ENCODE measurements at regions not wholly inside any gene's neighbourhood (a gene's known extent, or its start where the extent isn't known, plus 50 kb on each side); places are given as distances from the start of the nearest gene placed in this dataset.

DNA sequence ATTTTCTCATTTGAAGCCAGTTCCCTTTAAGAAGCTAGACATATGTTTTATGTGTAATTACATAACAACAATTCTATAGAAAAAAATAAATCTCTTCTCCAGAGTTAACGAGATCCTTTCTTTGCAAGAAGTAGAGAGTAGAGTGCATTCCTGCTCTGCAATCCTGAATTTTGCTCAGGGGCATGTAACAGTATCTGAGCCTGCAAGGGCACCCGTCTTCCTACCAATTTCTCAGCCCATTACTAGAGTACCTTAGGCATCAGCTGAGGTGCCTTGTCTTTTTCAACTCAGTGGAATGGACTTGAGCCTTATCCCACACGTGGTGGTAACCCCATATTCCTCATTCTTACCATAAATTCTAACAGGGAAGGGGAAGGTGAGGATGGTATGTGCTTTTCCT lies 205.9 kb downstream of the IKZF2 start:
- Mint-ChIP-seq H3K9me3 (ENCODE audit: low read depth, unreplicated experiment) (peaks cover 2% of the 10 kb centered on the region), H3K4me3 (ENCODE audit: low read depth, unreplicated experiment) (no peak overlapping the region), H3K36me3 (ENCODE audit: insufficient read depth, unreplicated experiment) (no peaks in the 10 kb centered on the region), H3K4me1 (ENCODE audit: low read depth, unreplicated experiment) (peaks cover 9% of the 10 kb centered on the region), H3K27ac (ENCODE audit: unreplicated experiment) (no peak overlapping the region), H3K27me3 (ENCODE audit: unreplicated experiment) (no peaks in the 10 kb centered on the region)
- BruUV-seq (replicated peaks): no TSS peak
- DNase-seq: no peak
- intact Hi-C loops (cut with micrococcal nuclease; ENCODE audit: unreplicated experiment): no loop called here
- CTCF ChIA-PET: interaction anchor here (0.6 kb wide), 1 partner anchor 11 kb away, joined by 5 read pairs; no protein-coding TSS in a partner anchor
- TF ChIP-seq, protein P1, sequence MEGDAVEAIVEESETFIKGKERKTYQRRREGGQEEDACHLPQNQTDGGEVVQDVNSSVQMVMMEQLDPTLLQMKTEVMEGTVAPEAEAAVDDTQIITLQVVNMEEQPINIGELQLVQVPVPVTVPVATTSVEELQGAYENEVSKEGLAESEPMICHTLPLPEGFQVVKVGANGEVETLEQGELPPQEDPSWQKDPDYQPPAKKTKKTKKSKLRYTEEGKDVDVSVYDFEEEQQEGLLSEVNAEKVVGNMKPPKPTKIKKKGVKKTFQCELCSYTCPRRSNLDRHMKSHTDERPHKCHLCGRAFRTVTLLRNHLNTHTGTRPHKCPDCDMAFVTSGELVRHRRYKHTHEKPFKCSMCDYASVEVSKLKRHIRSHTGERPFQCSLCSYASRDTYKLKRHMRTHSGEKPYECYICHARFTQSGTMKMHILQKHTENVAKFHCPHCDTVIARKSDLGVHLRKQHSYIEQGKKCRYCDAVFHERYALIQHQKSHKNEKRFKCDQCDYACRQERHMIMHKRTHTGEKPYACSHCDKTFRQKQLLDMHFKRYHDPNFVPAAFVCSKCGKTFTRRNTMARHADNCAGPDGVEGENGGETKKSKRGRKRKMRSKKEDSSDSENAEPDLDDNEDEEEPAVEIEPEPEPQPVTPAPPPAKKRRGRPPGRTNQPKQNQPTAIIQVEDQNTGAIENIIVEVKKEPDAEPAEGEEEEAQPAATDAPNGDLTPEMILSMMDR (IDR thresholded peaks at IDR 0.05; ENCODE audit: unreplicated experiment): no peak

DNA sequence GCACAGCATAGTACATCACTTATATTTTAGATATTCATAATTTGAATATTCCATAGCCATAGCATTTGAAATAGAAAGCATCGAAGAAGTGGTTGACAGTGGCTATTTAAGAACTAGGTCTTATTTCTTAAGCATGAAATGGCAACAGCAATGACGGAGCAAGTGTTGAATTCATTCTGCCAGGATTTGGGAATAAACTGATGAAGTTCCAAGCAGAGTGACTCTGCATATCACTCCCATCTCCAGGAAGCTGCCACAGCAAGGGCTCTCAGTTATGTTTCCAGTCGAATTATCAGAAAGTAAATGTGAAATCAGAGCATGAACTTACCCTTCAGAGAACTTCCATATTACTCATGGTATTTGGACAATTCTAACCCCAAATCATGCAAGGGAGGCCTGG lies 208.1 kb downstream of the IKZF2 start:
- Mint-ChIP-seq H3K9me3 (ENCODE audit: low read depth, unreplicated experiment) (no peaks in the 10 kb centered on the region), H3K4me3 (ENCODE audit: low read depth, unreplicated experiment) (no peak overlapping the region), H3K36me3 (ENCODE audit: insufficient read depth, unreplicated experiment) (no peaks in the 10 kb centered on the region), H3K27me3 (ENCODE audit: unreplicated experiment) (no peaks in the 10 kb centered on the region), H3K27ac (ENCODE audit: unreplicated experiment) (no peak overlapping the region), H3K4me1 (ENCODE audit: low read depth, unreplicated experiment) (peaks cover 17% of the 10 kb centered on the region)
- TF ChIP-seq, protein P1 (IDR thresholded peaks at IDR 0.05; ENCODE audit: unreplicated experiment): no peak
- no TSS peak for BruUV-seq (replicated peaks)
- CTCF ChIA-PET: no interaction called here
- intact Hi-C loops (cut with micrococcal nuclease; ENCODE audit: unreplicated experiment): no loop called here
- no peak for DNase-seq

DNA sequence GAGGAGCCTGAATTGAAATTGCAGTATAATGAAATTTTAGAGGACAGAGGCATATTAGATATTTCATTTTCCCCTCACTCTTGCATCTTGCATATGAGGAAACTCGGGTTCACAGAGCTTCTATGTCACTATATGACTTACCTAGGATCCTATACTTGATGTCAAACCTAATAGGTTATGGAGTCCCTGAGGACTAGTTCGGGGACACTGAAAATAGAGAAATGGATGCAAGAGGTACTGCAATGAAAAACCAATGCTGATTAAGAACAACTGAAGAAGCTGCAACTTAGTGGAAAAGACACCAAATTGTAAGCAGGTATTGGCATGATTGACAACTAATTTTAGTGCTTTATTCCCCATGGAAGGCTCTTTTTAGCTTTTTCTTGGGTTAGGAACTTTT lies 210.1 kb downstream of the IKZF2 start:
- no TSS peak for BruUV-seq (replicated peaks)
- CTCF ChIA-PET: interaction anchor here (0.6 kb wide), 1 partner anchor 9 kb away, joined by 3 read pairs; no protein-coding TSS in a partner anchor

DNA sequence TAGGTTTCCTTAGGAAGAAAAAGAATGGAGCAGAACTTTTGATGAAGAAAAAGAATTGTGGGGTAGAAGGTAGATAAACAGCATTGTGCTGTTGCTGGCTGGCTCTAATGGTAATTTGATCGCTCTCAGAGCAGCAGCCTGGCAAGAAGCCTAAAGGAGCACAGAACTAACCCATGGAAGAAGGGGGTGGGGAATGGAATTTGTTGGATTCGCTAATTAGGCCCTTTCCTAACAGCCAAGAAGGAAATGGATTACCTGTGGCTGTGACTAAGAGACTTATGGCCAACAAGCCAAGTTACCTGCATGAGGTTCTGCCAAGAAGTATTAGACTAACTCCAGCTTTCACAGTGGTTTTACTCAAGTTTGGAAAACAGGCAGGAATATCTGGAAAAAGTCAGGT lies 210.6 kb downstream of the IKZF2 start:
- intact Hi-C loops (cut with micrococcal nuclease; ENCODE audit: unreplicated experiment): loop anchor here (2.0 kb wide), 1 partner anchor 22 kb away; no protein-coding TSS in a partner anchor
- TF ChIP-seq, protein P1 (IDR thresholded peaks at IDR 0.05; ENCODE audit: unreplicated experiment): no peak
- DNase-seq: peak; percentile 69
- H3K27ac Mint-ChIP-seq (ENCODE audit: unreplicated experiment): peak overlapping the region; percentile 30
- peaks cover 17% of the 10 kb centered on the region for H3K4me1 Mint-ChIP-seq (ENCODE audit: low read depth, unreplicated experiment)
- BruUV-seq (replicated peaks): no TSS peak
- no peak overlapping the region for H3K4me3 Mint-ChIP-seq (ENCODE audit: low read depth, unreplicated experiment)
- no peaks in the 10 kb centered on the region for H3K36me3 Mint-ChIP-seq (ENCODE audit: insufficient read depth, unreplicated experiment)
- no peaks in the 10 kb centered on the region for H3K27me3 Mint-ChIP-seq (ENCODE audit: unreplicated experiment)
- no peaks in the 10 kb centered on the region for H3K9me3 Mint-ChIP-seq (ENCODE audit: low read depth, unreplicated experiment)
- CTCF ChIA-PET: no interaction called here

More for the DNA sequence above, 210.1 kb downstream of the IKZF2 start:
- Mint-ChIP-seq H3K36me3 (ENCODE audit: insufficient read depth, unreplicated experiment) (no peaks in the 10 kb centered on the region), H3K4me1 (ENCODE audit: low read depth, unreplicated experiment) (peaks cover 17% of the 10 kb centered on the region), H3K9me3 (ENCODE audit: low read depth, unreplicated experiment) (no peaks in the 10 kb centered on the region), H3K4me3 (ENCODE audit: low read depth, unreplicated experiment) (no peak overlapping the region), H3K27me3 (ENCODE audit: unreplicated experiment) (no peaks in the 10 kb centered on the region), H3K27ac (ENCODE audit: unreplicated experiment) (peak overlapping the region; percentile 30)
- intact Hi-C loops (cut with micrococcal nuclease; ENCODE audit: unreplicated experiment): loop anchor here (2.0 kb wide), 1 partner anchor 23 kb away; no protein-coding TSS in a partner anchor
- no peak for DNase-seq
- TF ChIP-seq, protein P1 (IDR thresholded peaks at IDR 0.05; ENCODE audit: unreplicated experiment): no peak

Measured in Calu3 (cell line).